Spleen (tissue), 7 donors: ENCODE measurements at regions not wholly inside any gene's neighbourhood (a gene's known extent, or its start where the extent isn't known, plus 50 kb on each side); places are given as distances from the start of the nearest gene placed in this dataset.

ENCODE experiments used
- CTCF ChIP-seq, 11 experiments: fragments of 200-600 bp in 7 of 11; fragments of 450-650 bp in 4 of 11; sonication (generic) in 4 of 11; IDR thresholded peaks in 8 of 11; conservative IDR thresholded peaks in 3 of 11; 1 replicate in 7 of 11; 2 replicates in 4 of 11; pipeline versions ENCODE4 v1.4.0 to v1.8.0; 2016 to 2021; ENCODE audit warnings: antibody characterized with exemption in 11 of 11, inconsistent platforms in 4 of 11, mild to moderate bottlenecking in 1 of 11
- POLR2A ChIP-seq, 3 donors: fragments of 450-650 bp; IDR thresholded peaks; one replicate each; pipeline ENCODE4 v1.5.1; 2017; ENCODE audit warnings: antibody characterized with exemption in 3 of 3, mild to moderate bottlenecking in 1 of 3
- POLR2AphosphoS5 ChIP-seq, 3 donors: sonication (generic); formaldehyde crosslinking; IDR thresholded peaks; one replicate each; pipeline ENCODE4 v1.5.1; 2017; ENCODE audit warnings: antibody characterized with exemption in 3 of 3
- donor health status: DM: no; HTN: no; CAD: no; lungs with moderate emphysema.
- donor health status: DM: no; HTN: no; CAD: no.
- donor health status: DM: no; HTN: no; CAD: no.

DNA sequence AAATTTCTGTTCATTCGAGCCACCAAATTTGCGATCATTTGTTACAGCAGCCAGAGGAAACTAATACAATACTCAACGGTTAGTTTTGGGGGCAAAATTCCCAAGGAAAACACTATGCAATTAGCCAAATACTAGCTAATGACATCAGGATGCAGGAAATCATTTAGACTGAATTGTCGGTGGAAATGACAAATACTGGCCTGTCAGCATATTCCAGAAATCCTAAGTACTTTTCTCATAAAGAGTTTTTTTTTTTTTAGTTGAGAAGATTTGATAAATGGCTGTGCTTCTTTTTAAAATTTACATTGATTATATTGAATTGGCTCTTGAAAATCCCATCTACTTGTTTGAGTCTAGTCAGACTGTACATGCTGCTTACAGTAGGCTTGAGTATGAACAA lies 410.1 kb downstream of the SUCLG1 start:
- TF ChIP-seq POLR2AphosphoS5 (IDR thresholded peaks at IDR 0.05) (no peak), POLR2A (IDR thresholded peaks at IDR 0.05) (no peak), CTCF (IDR thresholded peaks at IDR 0.05 in 8 of 11, conservative IDR thresholded peaks at IDR 0.05 in 3 of 11) (no peak)
